T1000 (cell line): ENCODE measurements at regions not wholly inside any gene's neighbourhood (a gene's known extent, or its start where the extent isn't known, plus 50 kb on each side); places are given as distances from the start of the nearest gene placed in this dataset.
"Not testable (repeated sequence)": the region's sequence is repeated elsewhere in the genome, so short reads cannot be mapped to it uniquely, and the experiment has no call there.

ENCODE experiments used
- DNase-seq: peaks from one replicate; lab custom pipeline; 2025; ENCODE audit warnings: mixed read lengths; lab: John Stamatoyannopoulos, UW

GRCh38 chr1:112818990-112819689, 104.0 kb upstream of the PPM1J start:
- DNase-seq, result no peak

GRCh38 chr1:112817555-112818373, 102.6 kb upstream of the PPM1J start:
- no peak for DNase-seq

GRCh38 chr1:112815376-112815775, 100.2 kb upstream of the PPM1J start:
- DNase-seq, result no peak

- not testable (repeated sequence) for DNase-seq
Observed at GRCh38 chr1:112814645-112815044, 99.5 kb upstream of the PPM1J start.

GRCh38 chr1:112808861-112809684, 93.9 kb upstream of the PPM1J start:
- peak; percentile 63 for DNase-seq

GRCh38 chr1:112807999-112808398, 92.9 kb upstream of the PPM1J start:
- no peak for DNase-seq

GRCh38 chr1:112807117-112807516, 92.0 kb upstream of the PPM1J start:
- DNase-seq, result no peak

- no peak for DNase-seq
Observed at GRCh38 chr1:112806090-112806642, 91.0 kb upstream of the PPM1J start.

- DNase-seq, result no peak
Observed at GRCh38 chr1:112805155-112805853, 90.2 kb upstream of the PPM1J start.

GRCh38 chr1:112803906-112804762, 89.0 kb upstream of the PPM1J start:
- DNase-seq, result peak; percentile 47

GRCh38 chr1:112800289-112800688, 85.2 kb upstream of the PPM1J start:
- no peak for DNase-seq

- no peak for DNase-seq
Observed at GRCh38 chr1:112798292-112798691, 83.2 kb upstream of the PPM1J start.

- no peak for DNase-seq
Observed at GRCh38 chr1:112797224-112797623, 82.1 kb upstream of the PPM1J start.

GRCh38 chr1:112794654-112795239, 79.6 kb upstream of the PPM1J start:
- DNase-seq, result no peak

GRCh38 chr1:112793631-112794565, 78.8 kb upstream of the PPM1J start:
- no peak for DNase-seq

GRCh38 chr1:112791723-112792104, 76.6 kb upstream of the PPM1J start:
- DNase-seq, result no peak

GRCh38 chr1:112790920-112791722, 76.0 kb upstream of the PPM1J start:
- DNase-seq, result no peak

GRCh38 chr1:112788561-112788960, 73.4 kb upstream of the PPM1J start:
- DNase-seq, result no peak
